Astrocyte (in vitro differentiated cells and primary cell): ENCODE measurements at regions not wholly inside any gene's neighbourhood (a gene's known extent, or its start where the extent isn't known, plus 50 kb on each side); places are given as distances from the start of the nearest gene placed in this dataset.

Experiments
- EZH2 ChIP-seq: IDR thresholded peaks from 2 replicates; pipeline ENCODE4 v1.6.1; 2012; ENCODE audit warnings: mild to moderate bottlenecking, low read length, inconsistent platforms; ENCODE audit not compliant: insufficient read depth
- TF ChIP-seq, protein P1 (sequence below): IDR thresholded peaks from 2 replicates; pipeline ENCODE4 v1.5.1; 2011; ENCODE audit warnings: low read depth, mild to moderate bottlenecking, inconsistent platforms, low read length, moderate library complexity; ENCODE audit not compliant: insufficient read depth

GRCh38 chr2:76075126-76075525 is 364.4 kb upstream of the GCFC2 start:
- TF ChIP-seq, protein P1, sequence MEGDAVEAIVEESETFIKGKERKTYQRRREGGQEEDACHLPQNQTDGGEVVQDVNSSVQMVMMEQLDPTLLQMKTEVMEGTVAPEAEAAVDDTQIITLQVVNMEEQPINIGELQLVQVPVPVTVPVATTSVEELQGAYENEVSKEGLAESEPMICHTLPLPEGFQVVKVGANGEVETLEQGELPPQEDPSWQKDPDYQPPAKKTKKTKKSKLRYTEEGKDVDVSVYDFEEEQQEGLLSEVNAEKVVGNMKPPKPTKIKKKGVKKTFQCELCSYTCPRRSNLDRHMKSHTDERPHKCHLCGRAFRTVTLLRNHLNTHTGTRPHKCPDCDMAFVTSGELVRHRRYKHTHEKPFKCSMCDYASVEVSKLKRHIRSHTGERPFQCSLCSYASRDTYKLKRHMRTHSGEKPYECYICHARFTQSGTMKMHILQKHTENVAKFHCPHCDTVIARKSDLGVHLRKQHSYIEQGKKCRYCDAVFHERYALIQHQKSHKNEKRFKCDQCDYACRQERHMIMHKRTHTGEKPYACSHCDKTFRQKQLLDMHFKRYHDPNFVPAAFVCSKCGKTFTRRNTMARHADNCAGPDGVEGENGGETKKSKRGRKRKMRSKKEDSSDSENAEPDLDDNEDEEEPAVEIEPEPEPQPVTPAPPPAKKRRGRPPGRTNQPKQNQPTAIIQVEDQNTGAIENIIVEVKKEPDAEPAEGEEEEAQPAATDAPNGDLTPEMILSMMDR = no peak
- TF ChIP-seq EZH2 = no peak
